ENCODE measurements at regions not wholly inside any gene's neighbourhood (a gene's known extent, or its start where the extent isn't known, plus 50 kb on each side); places are given as distances from the start of the nearest gene placed in this dataset.

DNA sequence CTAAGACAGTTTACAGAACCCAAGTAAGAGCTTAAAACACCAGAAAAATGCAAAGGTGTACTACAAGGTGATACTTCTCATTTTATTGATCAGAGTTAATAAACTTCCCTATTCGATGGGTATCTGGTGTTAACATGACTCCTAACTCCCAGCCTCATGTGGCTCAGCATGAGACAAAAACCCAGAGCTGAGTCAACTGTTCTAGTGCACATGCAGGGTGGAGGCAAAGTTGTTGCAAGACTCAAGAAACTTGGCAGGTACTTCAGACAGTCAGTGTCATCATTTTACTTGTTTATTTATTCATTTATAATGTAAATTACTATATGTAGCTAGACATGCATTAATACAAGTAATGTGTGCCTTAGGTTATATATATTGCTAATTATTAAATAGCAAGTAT is 216.6 kb upstream of the DSEL start:
- TF ChIP-seq, protein P1, sequence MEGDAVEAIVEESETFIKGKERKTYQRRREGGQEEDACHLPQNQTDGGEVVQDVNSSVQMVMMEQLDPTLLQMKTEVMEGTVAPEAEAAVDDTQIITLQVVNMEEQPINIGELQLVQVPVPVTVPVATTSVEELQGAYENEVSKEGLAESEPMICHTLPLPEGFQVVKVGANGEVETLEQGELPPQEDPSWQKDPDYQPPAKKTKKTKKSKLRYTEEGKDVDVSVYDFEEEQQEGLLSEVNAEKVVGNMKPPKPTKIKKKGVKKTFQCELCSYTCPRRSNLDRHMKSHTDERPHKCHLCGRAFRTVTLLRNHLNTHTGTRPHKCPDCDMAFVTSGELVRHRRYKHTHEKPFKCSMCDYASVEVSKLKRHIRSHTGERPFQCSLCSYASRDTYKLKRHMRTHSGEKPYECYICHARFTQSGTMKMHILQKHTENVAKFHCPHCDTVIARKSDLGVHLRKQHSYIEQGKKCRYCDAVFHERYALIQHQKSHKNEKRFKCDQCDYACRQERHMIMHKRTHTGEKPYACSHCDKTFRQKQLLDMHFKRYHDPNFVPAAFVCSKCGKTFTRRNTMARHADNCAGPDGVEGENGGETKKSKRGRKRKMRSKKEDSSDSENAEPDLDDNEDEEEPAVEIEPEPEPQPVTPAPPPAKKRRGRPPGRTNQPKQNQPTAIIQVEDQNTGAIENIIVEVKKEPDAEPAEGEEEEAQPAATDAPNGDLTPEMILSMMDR (IDR thresholded peaks at IDR 0.05), result no peak
- TF ChIP-seq EZH2 (IDR thresholded peaks at IDR 0.05), result no peak
- no peak for TF ChIP-seq EZH2phosphoT487 (IDR thresholded peaks at IDR 0.05)
